Lower lobe of right lung (tissue), 2 donors: ENCODE measurements at regions not wholly inside any gene's neighbourhood (a gene's known extent, or its start where the extent isn't known, plus 50 kb on each side); places are given as distances from the start of the nearest gene placed in this dataset.
"Not testable (repeated sequence)": the region's sequence is repeated elsewhere in the genome, so short reads cannot be mapped to it uniquely, and the experiment has no call there.

Experiments
- ATAC-seq, 2 donors: fragments of 200-7000 bp; cut with Tn5 transposase; one replicate each; pipeline ENCODE4 v1.9.1; 2020 to 2022; ENCODE audit warnings: mild to moderate bottlenecking in 2 of 2, moderate library complexity in 2 of 2
- DNase-seq: peaks from one replicate; pipeline ENCODE4 v3.0.0-alpha.2; 2020
- H3K27ac ChIP-seq: fragments of 200-600 bp; one replicate; pipeline ENCODE4 v1.8.0; 2022
- H3K27me3 ChIP-seq: fragments of 200-600 bp; one replicate; pipeline ENCODE4 v1.8.0; 2022; ENCODE audit warnings: low read depth
- H3K36me3 ChIP-seq: fragments of 200-600 bp; one replicate; pipeline ENCODE4 v1.8.0; 2022; ENCODE audit warnings: mild to moderate bottlenecking
- H3K4me1 ChIP-seq: fragments of 200-600 bp; one replicate; pipeline ENCODE4 v1.8.0; 2022
- H3K4me3 ChIP-seq: fragments of 200-600 bp; one replicate; pipeline ENCODE4 v1.8.0; 2022; ENCODE audit warnings: mild to moderate bottlenecking
- H3K9me3 ChIP-seq: fragments of 200-600 bp; one replicate; pipeline ENCODE4 v1.8.0; 2022
- CTCF ChIP-seq: fragments of 200-600 bp; IDR thresholded peaks from one replicate; pipeline ENCODE4 v1.8.0; 2022; ENCODE audit warnings: antibody characterized with exemption, mild to moderate bottlenecking
- intact Hi-C: fragments of 100-400 bp; cut with DNase I; formaldehyde crosslinking; loops from one replicate; pipeline ENCODE4 v1.11.0; 2022
- donor health status: DM: no; HTN: yes; CAD: no; lungs with severe emphysema.

GRCh38 chr17:77802811-77803220, 155.7 kb upstream of the TNRC6C start:
- Histone ChIP-seq H3K36me3 (no peaks in the 10 kb centered on the region), H3K9me3 (no peaks in the 10 kb centered on the region), H3K27me3 (no peaks in the 10 kb centered on the region), H3K27ac (no peak overlapping the region), H3K4me3 (no peak overlapping the region), H3K4me1 (no peaks in the 10 kb centered on the region)
- no peak for TF ChIP-seq CTCF
- ATAC-seq (peak in 1 of 2 donors; percentile 28), DNase-seq (no peak)
- intact Hi-C loops, result no loop called here

GRCh38 chr17:77803726-77804125, 154.8 kb upstream of the TNRC6C start:
- Histone ChIP-seq H3K4me1 (no peaks in the 10 kb centered on the region), H3K4me3 (no peak overlapping the region), H3K27ac (no peak overlapping the region), H3K36me3 (no peaks in the 10 kb centered on the region), H3K9me3 (no peaks in the 10 kb centered on the region), H3K27me3 (no peaks in the 10 kb centered on the region)
- DNase-seq (no peak), ATAC-seq (peak; percentile 19 to 32)
- no peak for TF ChIP-seq CTCF
- intact Hi-C loops, result no loop called here

GRCh38 chr17:77804796-77805426, 153.6 kb upstream of the TNRC6C start:
- TF ChIP-seq CTCF, result no peak
- Histone ChIP-seq H3K9me3 (no peaks in the 10 kb centered on the region), H3K4me1 (no peaks in the 10 kb centered on the region), H3K4me3 (no peak overlapping the region), H3K27me3 (no peaks in the 10 kb centered on the region), H3K36me3 (no peaks in the 10 kb centered on the region), H3K27ac (no peak overlapping the region)
- no peak for DNase-seq
- intact Hi-C loops, result no loop called here
- no peak for ATAC-seq

- ATAC-seq, H3K9me3 ChIP-seq, intact Hi-C loops, H3K27ac ChIP-seq, H3K4me1 ChIP-seq, DNase-seq, H3K4me3 ChIP-seq, H3K36me3 ChIP-seq, H3K27me3 ChIP-seq: not testable (repeated sequence)
These were observed 152.5 kb upstream of the TNRC6C start for GRCh38 chr17:77805970-77806369.

GRCh38 chr17:77807051-77807745, 151.3 kb upstream of the TNRC6C start:
- Histone ChIP-seq H3K9me3 (no peaks in the 10 kb centered on the region), H3K4me1 (peaks cover 10% of the 10 kb centered on the region), H3K36me3 (no peaks in the 10 kb centered on the region), H3K27me3 (no peaks in the 10 kb centered on the region), H3K27ac (no peak overlapping the region), H3K4me3 (no peak overlapping the region)
- DNase-seq (no peak), ATAC-seq (no peak)
- TF ChIP-seq CTCF, result no peak
- intact Hi-C loops, result no loop called here

- Histone ChIP-seq H3K27me3 (no peaks in the 10 kb centered on the region), H3K27ac (no peak overlapping the region), H3K36me3 (no peaks in the 10 kb centered on the region), H3K4me1 (peaks cover 10% of the 10 kb centered on the region), H3K4me3 (no peak overlapping the region), H3K9me3 (no peaks in the 10 kb centered on the region)
- no peak for TF ChIP-seq CTCF
- no peak for DNase-seq
- intact Hi-C loops, result no loop called here
- no peak for ATAC-seq
These were observed 150.6 kb upstream of the TNRC6C start for GRCh38 chr17:77807746-77808441.
